ENCODE measurements at regions not wholly inside any gene's neighbourhood (a gene's known extent, or its start where the extent isn't known, plus 50 kb on each side); places are given as distances from the start of the nearest gene placed in this dataset.

DNA sequence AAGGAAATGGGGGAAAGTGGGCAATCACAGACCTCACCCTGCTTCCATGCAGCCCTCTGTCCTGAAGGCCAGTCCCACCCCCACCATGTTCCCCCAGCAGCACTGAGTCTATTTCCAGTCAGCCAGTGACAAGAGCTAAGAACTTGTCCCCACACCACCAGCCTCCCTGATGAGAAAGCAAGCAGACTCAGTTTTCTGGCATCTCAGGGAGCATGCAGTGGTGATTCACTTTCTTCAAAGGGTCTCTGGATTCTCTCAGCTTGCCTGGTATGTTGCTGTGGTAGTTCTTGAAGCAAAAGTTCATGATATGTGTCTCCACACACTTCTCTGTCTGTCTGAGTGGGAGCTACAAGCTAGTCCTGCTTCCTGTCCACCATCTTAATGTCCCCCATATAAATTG lies 799.9 kb upstream of the TYRP1 start:
- Histone ChIP-seq H3K56ac (ENCODE audit: extremely low read depth, insufficient read depth, low read length) (no peak overlapping the region), H3K4me2 (ENCODE audit: low read depth, low read length) (no peak overlapping the region), H2AK9ac (replicated peaks; ENCODE audit: low read depth, low read length, poor library complexity) (no peak overlapping the region), H2AK5ac (ENCODE audit: low read depth, low read length) (no peak overlapping the region), H3K14ac (replicated peaks; ENCODE audit: low read depth, low read length) (no peak overlapping the region), H2AFZ (replicated peaks; ENCODE audit: low read length, poor library complexity) (no peak overlapping the region), H2BK15ac (ENCODE audit: low read depth, low read length) (no peak overlapping the region), H4K5ac (ENCODE audit: low read depth, low read length) (no peak overlapping the region), H4K20me1 (ENCODE audit: insufficient read depth, low read length) (no peaks in the 10 kb centered on the region), H3K36me3 (ENCODE audit: control insufficient read depth, insufficient read depth, low read length) (no peaks in the 10 kb centered on the region), H4K91ac (ENCODE audit: insufficient read depth, low read depth, low read length) (no peak overlapping the region), H3K9me3 (ENCODE audit: control insufficient read depth, insufficient read depth, low read length) (peaks cover 3% of the 10 kb centered on the region; the same call in 1 of the 2 replicates), H3K27ac (ENCODE audit: insufficient read depth, low read length) (no peak overlapping the region), H3K9ac (ENCODE audit: low read depth, low read length) (no peak overlapping the region), H3K23ac (ENCODE audit: low read depth, low read length) (no peak overlapping the region), H3K4me3 (ENCODE audit: insufficient read depth, low read depth, low read length) (no peak overlapping the region), H3K4me1 (ENCODE audit: control insufficient read depth, insufficient read depth, low read length) (no peaks in the 10 kb centered on the region), H3K27me3 (ENCODE audit: control insufficient read depth, insufficient read depth, low read length) (no peaks in the 10 kb centered on the region), H4K8ac (ENCODE audit: low read depth in 2 of 2, low read length in 2 of 2) (no peak overlapping the region), H2BK120ac (ENCODE audit: low read depth, low read length) (no peak overlapping the region), H2BK5ac (ENCODE audit: low read depth, low read length, poor library complexity, severe bottlenecking) (no peak overlapping the region), H2BK20ac (ENCODE audit: low read depth, low read length) (no peak overlapping the region), H3K4ac (ENCODE audit: low read depth, low read length) (no peak overlapping the region), H3K9me1 (ENCODE audit: insufficient read depth, low read length) (no peaks in the 10 kb centered on the region), H3K79me1 (ENCODE audit: low read depth in 1 of 2, low read length in 2 of 2) (no peaks in the 10 kb centered on the region), H3K18ac (ENCODE audit: low read depth, low read length) (no peak overlapping the region)
- BruUV-seq (replicated peaks), result no TSS peak
- TF ChIP-seq, protein P1, sequence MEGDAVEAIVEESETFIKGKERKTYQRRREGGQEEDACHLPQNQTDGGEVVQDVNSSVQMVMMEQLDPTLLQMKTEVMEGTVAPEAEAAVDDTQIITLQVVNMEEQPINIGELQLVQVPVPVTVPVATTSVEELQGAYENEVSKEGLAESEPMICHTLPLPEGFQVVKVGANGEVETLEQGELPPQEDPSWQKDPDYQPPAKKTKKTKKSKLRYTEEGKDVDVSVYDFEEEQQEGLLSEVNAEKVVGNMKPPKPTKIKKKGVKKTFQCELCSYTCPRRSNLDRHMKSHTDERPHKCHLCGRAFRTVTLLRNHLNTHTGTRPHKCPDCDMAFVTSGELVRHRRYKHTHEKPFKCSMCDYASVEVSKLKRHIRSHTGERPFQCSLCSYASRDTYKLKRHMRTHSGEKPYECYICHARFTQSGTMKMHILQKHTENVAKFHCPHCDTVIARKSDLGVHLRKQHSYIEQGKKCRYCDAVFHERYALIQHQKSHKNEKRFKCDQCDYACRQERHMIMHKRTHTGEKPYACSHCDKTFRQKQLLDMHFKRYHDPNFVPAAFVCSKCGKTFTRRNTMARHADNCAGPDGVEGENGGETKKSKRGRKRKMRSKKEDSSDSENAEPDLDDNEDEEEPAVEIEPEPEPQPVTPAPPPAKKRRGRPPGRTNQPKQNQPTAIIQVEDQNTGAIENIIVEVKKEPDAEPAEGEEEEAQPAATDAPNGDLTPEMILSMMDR (conservative IDR thresholded peaks at IDR 0.05; ENCODE audit: low read depth, low read length), result no peak
- TF ChIP-seq MAZ (IDR thresholded peaks at IDR 0.05; ENCODE audit: borderline replicate concordance, low read depth, low read length) (no peak), CHD1 (IDR thresholded peaks at IDR 0.05; ENCODE audit: low read depth, low read length) (no peak), MXI1 (IDR thresholded peaks at IDR 0.05; ENCODE audit: borderline replicate concordance, low read depth, low read length) (no peak), POLR2A (IDR thresholded peaks at IDR 0.05; ENCODE audit: low read depth, low read length) (no peak), RCOR1 (IDR thresholded peaks at IDR 0.05; ENCODE audit: insufficient replicate concordance, low read length) (no peak)
- TF ChIP-seq, protein P2, sequence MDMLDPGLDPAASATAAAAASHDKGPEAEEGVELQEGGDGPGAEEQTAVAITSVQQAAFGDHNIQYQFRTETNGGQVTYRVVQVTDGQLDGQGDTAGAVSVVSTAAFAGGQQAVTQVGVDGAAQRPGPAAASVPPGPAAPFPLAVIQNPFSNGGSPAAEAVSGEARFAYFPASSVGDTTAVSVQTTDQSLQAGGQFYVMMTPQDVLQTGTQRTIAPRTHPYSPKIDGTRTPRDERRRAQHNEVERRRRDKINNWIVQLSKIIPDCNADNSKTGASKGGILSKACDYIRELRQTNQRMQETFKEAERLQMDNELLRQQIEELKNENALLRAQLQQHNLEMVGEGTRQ (IDR thresholded peaks at IDR 0.05; ENCODE audit: low read depth, low read length), result no peak
- TF ChIP-seq, protein P3, sequence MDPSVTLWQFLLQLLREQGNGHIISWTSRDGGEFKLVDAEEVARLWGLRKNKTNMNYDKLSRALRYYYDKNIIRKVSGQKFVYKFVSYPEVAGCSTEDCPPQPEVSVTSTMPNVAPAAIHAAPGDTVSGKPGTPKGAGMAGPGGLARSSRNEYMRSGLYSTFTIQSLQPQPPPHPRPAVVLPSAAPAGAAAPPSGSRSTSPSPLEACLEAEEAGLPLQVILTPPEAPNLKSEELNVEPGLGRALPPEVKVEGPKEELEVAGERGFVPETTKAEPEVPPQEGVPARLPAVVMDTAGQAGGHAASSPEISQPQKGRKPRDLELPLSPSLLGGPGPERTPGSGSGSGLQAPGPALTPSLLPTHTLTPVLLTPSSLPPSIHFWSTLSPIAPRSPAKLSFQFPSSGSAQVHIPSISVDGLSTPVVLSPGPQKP (IDR thresholded peaks at IDR 0.05; ENCODE audit: borderline replicate concordance, low read depth, low read length), result no peak
- intact Hi-C loops (cut with micrococcal nuclease) (no loop called here), in situ Hi-C loops (cut with MboI; ENCODE audit: low sequenced_read_pairs) (no loop called here), dilution Hi-C loops (cut with HindIII; ENCODE audit: low sequenced_read_pairs, unreplicated experiment) (no loop called here)
- ATAC-seq (ENCODE audit: low read depth) (no peak), DNase-seq (no peak)
- ChIA-PET POLR2A (ENCODE audit: unreplicated experiment) (no interaction called here), CTCF (no interaction called here)

Data from IMR-90 (cell line).